Neural cell (in vitro differentiated cells): ENCODE measurements at regions not wholly inside any gene's neighbourhood (a gene's known extent, or its start where the extent isn't known, plus 50 kb on each side); places are given as distances from the start of the nearest gene placed in this dataset.

Experiments
- H2AFZ ChIP-seq: fragments of 200-600, 300-800 bp; sonication (generic), shearing (Covaris generic); 2 replicates; pipeline ENCODE4 v1.6.0; 2014; ENCODE audit warnings: low read depth, mild to moderate bottlenecking, antibody characterized with exemption, low read length, moderate library complexity
- H3F3A ChIP-seq: fragments of 200-600 bp; shearing (Covaris generic); 2 replicates; pipeline ENCODE4 v1.6.1; 2016; ENCODE audit warnings: mild to moderate bottlenecking, moderate library complexity, mixed read lengths, antibody characterized with exemption, low read length; ENCODE audit not compliant: insufficient read depth, poor library complexity, severe bottlenecking
- H3K27ac ChIP-seq: fragments of 200-600, 300-800 bp; sonication (generic), shearing (Covaris generic); 2 replicates; pipeline ENCODE4 v1.5.1; 2014; ENCODE audit warnings: mild to moderate bottlenecking, low read length, moderate library complexity
- H3K27me3 ChIP-seq: fragments of 300-800, 200-600 bp; sonication (generic), shearing (Covaris generic); 2 replicates; pipeline ENCODE4 v1.6.0; 2014; ENCODE audit warnings: mild to moderate bottlenecking, low read depth, low read length, moderate library complexity; ENCODE audit not compliant: insufficient read depth
- H3K36me3 ChIP-seq: fragments of 300-800, 200-600 bp; sonication (generic), shearing (Covaris generic); 2 replicates; pipeline ENCODE4 v1.5.1; 2014; ENCODE audit warnings: mild to moderate bottlenecking, antibody characterized with exemption, low read length, moderate library complexity; ENCODE audit not compliant: insufficient read depth
- H3K4me2 ChIP-seq: fragments of 300-800, 200-600 bp; sonication (generic), shearing (Covaris generic); 2 replicates; pipeline ENCODE4 v1.6.0; 2014; ENCODE audit warnings: mild to moderate bottlenecking, low read length
- H3K4me3 ChIP-seq: fragments of 300-800, 200-600 bp; sonication (generic), shearing (Covaris generic); 2 replicates; pipeline ENCODE4 v1.5.1; 2014; ENCODE audit warnings: mild to moderate bottlenecking, low read length, moderate library complexity
- H3K79me2 ChIP-seq: fragments of 200-600 bp; shearing (Covaris generic); replicated peaks from 2 replicates; pipeline ENCODE4 v1.6.0; 2014; ENCODE audit warnings: mild to moderate bottlenecking, low read length, moderate library complexity; ENCODE audit not compliant: insufficient read depth
- H3K9ac ChIP-seq: fragments of 300-800, 200-600 bp; sonication (generic), shearing (Covaris generic); 2 replicates; pipeline ENCODE4 v1.6.1; 2016; ENCODE audit warnings: mild to moderate bottlenecking, low read length, mixed read lengths
- H3K9me2 ChIP-seq: fragments of 200-600 bp; shearing (Covaris generic); 2 replicates; pipeline ENCODE4 v1.6.1; 2016; ENCODE audit warnings: mild to moderate bottlenecking, low read length, mixed read lengths; ENCODE audit not compliant: insufficient read depth
- H3K9me3 ChIP-seq: fragments of 200-600, 300-800 bp; sonication (generic), shearing (Covaris generic); 2 replicates; pipeline ENCODE4 v1.6.1; 2016; ENCODE audit warnings: mild to moderate bottlenecking, mixed run types, low read length, moderate library complexity, mixed read lengths
- H4K20me1 ChIP-seq: fragments of 200-600 bp; shearing (Covaris generic); 2 replicates; pipeline ENCODE4 v1.6.1; 2016; ENCODE audit warnings: mild to moderate bottlenecking, mixed run types; ENCODE audit not compliant: insufficient read depth
- CTCF ChIP-seq: fragments of 450-650 bp; IDR thresholded peaks from 2 replicates; pipeline ENCODE4 v1.5.1; 2014; ENCODE audit warnings: antibody characterized with exemption, mild to moderate bottlenecking, moderate library complexity; ENCODE audit not compliant: poor library complexity, severe bottlenecking
- EP300 ChIP-seq: fragments of 450-650 bp; conservative IDR thresholded peaks from 2 replicates; pipeline ENCODE4 v1.6.1; 2014; ENCODE audit warnings: antibody characterized with exemption, mild to moderate bottlenecking, moderate library complexity; ENCODE audit not compliant: poor library complexity, severe bottlenecking
- EZH2 ChIP-seq: fragments of 200-600, 300-800 bp; shearing (Covaris generic), sonication (generic); IDR thresholded peaks from 2 replicates; pipeline ENCODE4 v1.6.1; 2014; ENCODE audit warnings: antibody characterized with exemption, low read length, borderline replicate concordance, mild to moderate bottlenecking; ENCODE audit not compliant: insufficient read depth, poor library complexity, severe bottlenecking
- MXI1 ChIP-seq: fragments of 450-650 bp; conservative IDR thresholded peaks from 2 replicates; pipeline ENCODE4 v1.6.1; 2014; ENCODE audit warnings: antibody characterized with exemption, mild to moderate bottlenecking; ENCODE audit not compliant: poor library complexity, severe bottlenecking
- POLR2AphosphoS5 ChIP-seq: IDR thresholded peaks from 2 replicates; pipeline ENCODE4 v1.6.1; 2012
- RAD21 ChIP-seq: fragments of 450-650 bp; conservative IDR thresholded peaks from 2 replicates; pipeline ENCODE4 v1.6.1; 2014; ENCODE audit warnings: antibody characterized with exemption, mild to moderate bottlenecking, moderate library complexity
- REST ChIP-seq: IDR thresholded peaks from 2 replicates; pipeline ENCODE4 v1.6.1; 2012; ENCODE audit warnings: borderline replicate concordance
- SMC3 ChIP-seq: fragments of 450-650 bp; conservative IDR thresholded peaks from 2 replicates; pipeline ENCODE4 v1.6.1; 2014; ENCODE audit warnings: antibody characterized with exemption, mild to moderate bottlenecking, moderate library complexity; ENCODE audit not compliant: poor library complexity
- TAF1 ChIP-seq: IDR thresholded peaks from 2 replicates; pipeline ENCODE4 v1.6.1; 2012; ENCODE audit warnings: low read depth

GRCh38 chr11:29125606-29126005 is 891.2 kb downstream of the KCNA4 start:
- Histone ChIP-seq H3F3A (no peaks in the 10 kb centered on the region), H3K79me2 (no peaks in the 10 kb centered on the region), H2AFZ (no peak overlapping the region), H4K20me1 (no peaks in the 10 kb centered on the region), H3K4me2 (no peak overlapping the region), H3K4me3 (no peak overlapping the region), H3K27me3 (no peaks in the 10 kb centered on the region), H3K9me3 (no peaks in the 10 kb centered on the region), H3K36me3 (no peaks in the 10 kb centered on the region), H3K9ac (no peak overlapping the region), H3K9me2 (no peaks in the 10 kb centered on the region), H3K27ac (no peak overlapping the region)
- TF ChIP-seq SMC3 (no peak), EZH2 (no peak), MXI1 (no peak), RAD21 (no peak), POLR2AphosphoS5 (no peak), REST (no peak), EP300 (no peak)

GRCh38 chr11:29124470-29124869 is 892.4 kb downstream of the KCNA4 start:
- no peaks in the 10 kb centered on the region for H3K9me2 ChIP-seq
- H2AFZ ChIP-seq: no peak overlapping the region
- no peak overlapping the region for H3K4me3 ChIP-seq
- H3K79me2 ChIP-seq: no peaks in the 10 kb centered on the region
- H4K20me1 ChIP-seq: no peaks in the 10 kb centered on the region
- H3K9ac ChIP-seq: no peak overlapping the region
- no peak for TF ChIP-seq EP300
- TF ChIP-seq RAD21: no peak
- no peak for TF ChIP-seq CTCF
- TF ChIP-seq SMC3: no peak
- TF ChIP-seq EZH2: no peak
- TF ChIP-seq MXI1: no peak
- TF ChIP-seq POLR2AphosphoS5: no peak
- TF ChIP-seq TAF1: no peak
- no peak for TF ChIP-seq REST
- H3K36me3 ChIP-seq: no peaks in the 10 kb centered on the region
- H3K4me2 ChIP-seq: no peak overlapping the region
- no peaks in the 10 kb centered on the region for H3F3A ChIP-seq
- H3K27me3 ChIP-seq: no peaks in the 10 kb centered on the region
- no peak overlapping the region for H3K27ac ChIP-seq
- H3K9me3 ChIP-seq: no peaks in the 10 kb centered on the region
